ENCODE measurements at regions not wholly inside any gene's neighbourhood (a gene's known extent, or its start where the extent isn't known, plus 50 kb on each side); places are given as distances from the start of the nearest gene placed in this dataset.
"Not testable (repeated sequence)": the region's sequence is repeated elsewhere in the genome, so short reads cannot be mapped to it uniquely, and the experiment has no call there.

DNA sequence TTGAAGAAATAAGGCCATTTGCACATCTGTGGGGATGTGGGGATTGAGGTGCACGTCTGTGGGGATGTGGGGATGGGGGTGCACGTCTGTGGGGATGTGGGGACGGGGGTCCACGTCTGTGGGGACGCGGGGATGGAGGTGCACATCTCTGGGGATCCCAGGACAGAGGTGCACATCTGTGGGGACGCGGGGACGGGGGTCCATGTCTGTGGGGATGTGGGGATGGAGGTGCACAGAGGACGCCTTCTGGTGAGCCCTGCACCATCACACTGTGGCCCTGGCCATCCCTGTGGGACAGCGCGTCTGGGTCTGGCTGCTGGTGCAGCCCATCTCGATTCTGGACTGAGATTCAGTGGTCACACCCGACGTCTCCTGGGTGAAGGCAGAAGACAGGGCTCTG, 161.4 kb downstream of the LAT start:
- Histone ChIP-seq H3K4me3 (no peak overlapping the region), H3K9me3 (no peaks in the 10 kb centered on the region), H3K27ac (no peak overlapping the region), H3K9ac (ENCODE audit: low read depth in 2 of 2, low read length in 2 of 2) (no peak overlapping the region), H3K36me3 (no peaks in the 10 kb centered on the region), H3K4me1 (no peaks in the 10 kb centered on the region), H3K27me3 (no peaks in the 10 kb centered on the region)
- DNase-seq, result no peak
- intact Hi-C loops (cut with DNase I), result no loop called here
- TF ChIP-seq, protein P1, sequence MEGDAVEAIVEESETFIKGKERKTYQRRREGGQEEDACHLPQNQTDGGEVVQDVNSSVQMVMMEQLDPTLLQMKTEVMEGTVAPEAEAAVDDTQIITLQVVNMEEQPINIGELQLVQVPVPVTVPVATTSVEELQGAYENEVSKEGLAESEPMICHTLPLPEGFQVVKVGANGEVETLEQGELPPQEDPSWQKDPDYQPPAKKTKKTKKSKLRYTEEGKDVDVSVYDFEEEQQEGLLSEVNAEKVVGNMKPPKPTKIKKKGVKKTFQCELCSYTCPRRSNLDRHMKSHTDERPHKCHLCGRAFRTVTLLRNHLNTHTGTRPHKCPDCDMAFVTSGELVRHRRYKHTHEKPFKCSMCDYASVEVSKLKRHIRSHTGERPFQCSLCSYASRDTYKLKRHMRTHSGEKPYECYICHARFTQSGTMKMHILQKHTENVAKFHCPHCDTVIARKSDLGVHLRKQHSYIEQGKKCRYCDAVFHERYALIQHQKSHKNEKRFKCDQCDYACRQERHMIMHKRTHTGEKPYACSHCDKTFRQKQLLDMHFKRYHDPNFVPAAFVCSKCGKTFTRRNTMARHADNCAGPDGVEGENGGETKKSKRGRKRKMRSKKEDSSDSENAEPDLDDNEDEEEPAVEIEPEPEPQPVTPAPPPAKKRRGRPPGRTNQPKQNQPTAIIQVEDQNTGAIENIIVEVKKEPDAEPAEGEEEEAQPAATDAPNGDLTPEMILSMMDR (IDR thresholded peaks at IDR 0.05), result no peak

DNA sequence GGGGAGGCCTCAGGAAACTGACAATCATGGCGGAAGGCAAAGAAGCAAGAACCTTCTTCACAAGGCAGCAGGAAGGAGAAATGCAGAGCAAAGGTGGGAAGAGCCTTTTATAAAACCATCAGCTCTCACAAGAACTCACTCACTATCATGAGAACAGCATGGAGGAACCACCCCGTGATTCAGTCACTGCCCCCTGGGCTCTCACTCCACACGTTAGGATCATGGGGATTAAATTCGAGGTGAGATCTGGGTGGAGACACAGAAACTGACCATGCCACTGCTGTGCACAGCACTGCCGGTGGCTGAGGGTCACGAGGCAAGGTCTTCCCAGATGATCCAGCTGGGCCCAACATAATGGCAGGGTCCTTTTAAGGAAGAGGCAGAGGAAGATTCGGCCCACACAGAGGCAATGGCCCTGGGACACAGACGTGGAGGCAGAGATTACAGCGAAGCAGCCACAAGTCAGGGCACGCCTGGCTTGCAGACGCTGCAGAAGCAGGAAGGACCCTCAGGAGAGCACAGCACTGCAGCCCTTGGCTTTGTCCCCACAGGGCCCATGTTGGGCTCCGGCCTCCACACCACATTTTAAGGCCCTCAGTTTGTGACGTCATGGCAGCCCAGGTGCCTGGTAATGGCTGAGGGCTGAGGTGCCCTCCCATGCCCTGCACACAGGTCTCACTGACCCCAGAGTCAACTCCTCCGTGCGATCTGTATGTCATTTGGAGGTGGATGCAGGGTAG, 160.8 kb downstream of the LAT start:
- H3K27me3 ChIP-seq; H3K9ac ChIP-seq (ENCODE audit: low read depth in 2 of 2, low read length in 2 of 2); H3K27ac ChIP-seq; H3K9me3 ChIP-seq; intact Hi-C loops (cut with DNase I); H3K4me3 ChIP-seq; H3K36me3 ChIP-seq; DNase-seq; H3K4me1 ChIP-seq: not testable (repeated sequence)

DNA sequence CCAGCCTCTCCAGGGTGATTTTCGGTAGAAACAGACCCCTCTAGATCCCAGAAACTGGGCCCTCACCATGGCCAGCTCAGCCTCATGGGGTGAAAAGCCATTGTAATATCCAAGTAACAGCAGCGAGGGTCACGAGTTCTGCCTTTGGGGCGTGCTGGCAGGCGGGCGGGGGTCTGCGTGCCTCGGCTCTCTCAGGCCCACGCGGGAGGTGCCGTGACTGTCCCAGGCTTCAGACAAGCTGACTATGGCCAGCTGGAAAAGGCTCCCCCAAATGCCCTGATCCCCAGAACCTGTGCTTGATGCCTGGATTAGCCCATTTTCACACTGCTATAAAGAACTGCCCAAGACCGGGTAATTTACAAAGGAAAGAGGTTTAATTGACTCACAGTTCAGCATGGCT, 160.2 kb downstream of the LAT start:
- H3K27me3 ChIP-seq; H3K27ac ChIP-seq; H3K36me3 ChIP-seq; H3K9ac ChIP-seq (ENCODE audit: low read depth in 2 of 2, low read length in 2 of 2); H3K4me3 ChIP-seq; H3K4me1 ChIP-seq; intact Hi-C loops (cut with DNase I); H3K9me3 ChIP-seq; DNase-seq: not testable (repeated sequence)

DNA sequence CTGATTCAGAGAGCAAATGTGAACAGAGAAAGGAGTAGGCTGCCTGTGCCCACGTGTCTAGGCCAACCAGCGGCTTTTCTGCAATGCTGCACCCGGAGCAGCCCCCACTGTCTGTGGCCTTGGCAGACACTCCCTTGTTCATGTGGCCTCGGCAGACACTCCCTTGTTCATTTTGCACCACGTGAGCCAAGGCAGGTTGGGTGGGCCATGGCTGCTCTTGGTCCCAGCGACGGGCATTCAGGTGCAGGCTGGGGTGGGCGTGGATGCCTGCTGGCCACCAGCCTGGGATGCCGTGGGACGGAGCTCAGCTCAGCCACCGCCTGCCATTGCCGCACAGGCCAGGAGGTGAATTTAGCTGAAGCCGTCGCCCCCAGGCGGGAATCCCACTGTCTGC, 159.8 kb downstream of the LAT start:
- not testable (repeated sequence) for H3K9ac ChIP-seq (ENCODE audit: low read depth in 2 of 2, low read length in 2 of 2)

DNA sequence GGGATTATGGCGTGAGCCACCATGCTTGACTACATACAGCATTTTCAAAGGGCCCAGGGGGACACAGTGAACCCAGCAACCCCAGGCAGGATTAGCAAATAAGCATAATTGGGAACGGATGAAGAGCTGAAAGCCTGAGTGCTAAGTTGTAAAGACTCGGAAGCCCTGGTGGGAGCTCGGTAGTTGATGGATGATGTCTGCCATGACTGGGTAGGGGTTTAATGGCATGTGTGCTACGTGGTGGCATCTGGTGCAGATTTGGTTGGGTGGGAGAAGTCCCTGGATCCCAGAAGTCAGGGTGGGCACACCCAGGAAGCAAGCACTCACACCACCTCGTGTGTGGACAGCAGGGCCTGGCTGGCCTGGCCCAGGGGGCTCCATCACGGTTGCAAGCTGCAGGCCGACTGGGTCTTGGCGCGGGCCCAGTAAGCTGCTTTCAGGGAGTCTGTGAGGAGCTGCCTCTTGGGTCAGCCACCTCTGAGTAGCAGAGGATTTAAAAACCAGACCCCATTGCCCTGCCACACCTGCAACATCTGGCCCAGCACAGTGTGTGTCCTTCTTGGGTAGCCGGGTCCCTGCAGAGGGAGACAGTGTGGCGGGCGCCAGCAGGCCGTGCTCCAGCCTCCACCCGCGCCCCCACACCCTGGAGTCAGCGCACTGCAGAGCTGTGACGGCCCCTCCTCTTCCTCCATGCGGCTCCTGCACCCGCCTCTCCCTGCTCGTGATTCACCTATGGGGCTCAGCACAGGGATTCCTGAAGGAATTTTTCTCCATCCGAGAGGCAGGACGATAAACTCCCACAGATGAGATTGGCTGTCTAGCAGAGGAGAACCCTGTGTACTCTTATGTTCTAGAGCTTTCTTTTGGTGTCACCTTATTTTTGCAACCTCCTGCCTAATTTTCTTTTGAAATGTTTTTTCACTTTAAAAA, 159.2 kb downstream of the LAT start:
- H3K27me3 ChIP-seq; H3K27ac ChIP-seq; H3K9me3 ChIP-seq; DNase-seq; H3K4me1 ChIP-seq; H3K36me3 ChIP-seq; intact Hi-C loops (cut with DNase I); H3K9ac ChIP-seq (ENCODE audit: low read depth in 2 of 2, low read length in 2 of 2); H3K4me3 ChIP-seq: not testable (repeated sequence)

More for the DNA sequence above, 159.8 kb downstream of the LAT start:
- H3K4me3 ChIP-seq; DNase-seq; H3K9me3 ChIP-seq; H3K36me3 ChIP-seq; H3K27ac ChIP-seq; H3K4me1 ChIP-seq; H3K27me3 ChIP-seq; intact Hi-C loops (cut with DNase I): not testable (repeated sequence)

DNA sequence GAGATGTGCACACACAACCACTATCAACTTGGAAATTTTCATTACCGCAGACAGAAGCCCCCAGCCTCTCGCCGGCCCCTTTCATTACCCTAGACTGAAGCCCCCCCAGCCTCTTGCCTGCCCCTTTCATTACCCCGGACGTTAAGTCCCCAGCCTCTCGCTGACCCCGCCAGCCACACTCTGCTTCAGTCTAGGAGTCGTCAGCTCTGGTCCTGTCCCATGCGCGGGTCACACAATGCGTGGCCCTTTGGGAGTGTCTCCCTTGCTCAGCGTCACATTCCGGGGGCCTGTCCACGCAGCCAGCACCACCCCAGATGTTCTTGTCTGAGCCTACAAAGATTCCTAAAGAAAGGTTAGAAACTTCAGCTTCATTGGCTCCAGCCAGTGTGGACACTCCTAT, 157.7 kb downstream of the LAT start:
- H3K9ac ChIP-seq (ENCODE audit: low read depth in 2 of 2, low read length in 2 of 2); H3K4me1 ChIP-seq; H3K27me3 ChIP-seq; H3K9me3 ChIP-seq; H3K36me3 ChIP-seq; H3K27ac ChIP-seq; intact Hi-C loops (cut with DNase I); H3K4me3 ChIP-seq; DNase-seq: not testable (repeated sequence)

DNA sequence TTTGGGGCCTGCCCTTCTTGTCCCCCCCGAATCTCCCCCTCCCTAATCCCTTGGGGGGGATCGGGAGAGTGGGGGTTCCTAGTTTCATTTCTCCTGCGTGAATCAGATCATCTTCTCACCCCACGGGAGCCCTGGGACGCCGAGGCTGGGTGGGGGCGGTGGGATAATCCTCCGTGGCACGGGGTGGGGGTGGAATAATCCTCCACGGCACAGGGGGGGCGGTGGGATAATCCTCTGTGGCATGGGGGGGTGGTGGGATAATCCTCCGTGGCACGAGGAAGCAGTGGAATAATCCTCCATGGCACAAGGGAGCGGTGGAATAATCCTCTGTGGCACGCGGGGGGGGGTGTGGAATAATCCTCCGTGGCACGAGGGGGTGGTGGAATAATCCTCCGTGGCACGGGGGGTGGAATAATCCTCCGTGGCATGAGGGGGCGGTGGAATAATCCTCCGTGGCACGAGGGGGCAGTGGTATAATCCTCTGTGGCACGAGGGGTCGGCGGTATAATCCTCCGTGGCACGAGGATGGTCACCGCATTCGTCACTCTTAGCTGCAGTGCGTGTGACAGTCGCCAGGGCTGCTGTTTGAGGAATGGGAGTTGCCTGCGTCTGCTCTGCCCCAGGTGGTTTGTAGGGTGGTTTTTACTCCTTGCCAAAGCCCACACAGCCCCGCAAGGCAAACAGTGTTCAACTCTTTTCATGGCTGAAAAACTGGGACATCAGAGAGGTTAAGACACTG, 156.9 kb downstream of the LAT start:
- TF ChIP-seq, protein P1 (IDR thresholded peaks at IDR 0.05), result no peak
- Histone ChIP-seq H3K4me1 (no peaks in the 10 kb centered on the region), H3K4me3 (no peak overlapping the region), H3K36me3 (no peaks in the 10 kb centered on the region), H3K9ac (ENCODE audit: low read depth in 2 of 2, low read length in 2 of 2) (no peak overlapping the region), H3K9me3 (no peaks in the 10 kb centered on the region), H3K27me3 (no peaks in the 10 kb centered on the region), H3K27ac (no peak overlapping the region)
- no peak for DNase-seq
- intact Hi-C loops (cut with DNase I), result no loop called here

DNA sequence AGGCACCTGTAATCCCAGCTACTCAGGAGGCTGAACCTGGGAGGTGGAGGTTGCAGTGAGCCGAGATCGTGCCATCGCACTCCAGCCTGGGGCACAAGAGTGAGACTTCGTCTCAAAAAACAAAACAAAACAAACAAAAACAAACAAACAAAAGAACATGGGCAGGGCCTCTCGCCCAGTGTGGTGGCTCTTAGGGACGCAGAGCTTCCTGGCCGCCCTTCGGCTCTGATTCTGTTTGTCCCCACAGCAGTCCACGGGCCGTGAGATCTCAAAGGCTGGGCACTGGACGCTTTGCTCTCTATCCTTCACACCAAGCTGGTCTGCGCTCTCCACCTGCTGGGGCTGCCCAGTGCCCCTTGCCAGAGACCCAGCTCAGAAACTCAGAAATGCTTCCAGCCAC, 156.3 kb downstream of the LAT start:
- DNase-seq; H3K9me3 ChIP-seq; H3K36me3 ChIP-seq; H3K27ac ChIP-seq; intact Hi-C loops (cut with DNase I); H3K4me3 ChIP-seq; H3K9ac ChIP-seq (ENCODE audit: low read depth in 2 of 2, low read length in 2 of 2); H3K27me3 ChIP-seq; H3K4me1 ChIP-seq: not testable (repeated sequence)

DNA sequence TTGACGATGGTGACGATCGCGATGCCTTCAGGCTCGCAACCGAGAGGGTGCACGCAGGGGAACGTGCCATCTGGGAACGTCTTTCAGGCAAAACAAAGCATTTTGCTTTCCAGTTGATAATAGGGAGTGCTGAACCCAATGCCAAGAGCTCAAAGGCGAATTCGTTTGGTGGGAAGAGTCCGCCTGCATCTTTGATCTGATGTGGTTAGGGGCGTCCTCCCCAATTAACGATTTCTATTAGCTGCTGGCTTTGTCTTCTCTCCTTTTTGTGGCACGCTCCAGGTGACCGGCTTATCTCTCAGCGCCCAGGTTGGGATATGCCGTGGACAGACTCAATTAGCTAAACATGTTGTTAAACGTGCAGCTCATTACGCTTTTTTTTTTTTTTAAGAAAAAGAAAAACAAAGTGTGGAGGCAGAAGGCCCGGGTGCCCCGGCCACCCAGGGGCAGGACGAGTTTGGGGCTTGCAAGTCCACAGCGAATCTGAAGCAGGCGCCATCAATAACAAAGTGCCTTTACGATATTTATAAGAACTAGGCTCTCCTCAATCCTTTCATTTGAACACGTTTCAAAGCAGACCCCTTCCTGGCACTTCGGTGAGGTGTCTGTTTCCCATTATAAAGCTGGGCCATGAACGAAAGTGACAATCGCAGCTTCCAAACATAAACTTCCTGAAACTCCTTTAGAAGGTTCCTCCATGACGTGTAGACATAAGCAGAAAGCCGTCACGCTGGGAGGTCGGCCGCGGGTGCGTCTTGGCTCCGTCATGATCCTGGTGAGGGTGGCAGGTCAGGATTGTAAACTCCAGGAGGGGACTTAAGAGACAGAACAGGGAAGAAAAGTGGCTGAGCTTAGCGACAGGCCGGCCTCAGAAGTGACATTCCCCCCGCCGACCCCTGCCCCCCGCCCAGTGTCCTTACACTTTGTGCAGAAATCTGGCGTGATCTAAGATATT, 155.3 kb downstream of the LAT start:
- H3K4me3 ChIP-seq; H3K27me3 ChIP-seq; H3K9me3 ChIP-seq; DNase-seq; H3K36me3 ChIP-seq; H3K9ac ChIP-seq (ENCODE audit: low read depth in 2 of 2, low read length in 2 of 2); H3K27ac ChIP-seq; H3K4me1 ChIP-seq; intact Hi-C loops (cut with DNase I): not testable (repeated sequence)

Data from colonic mucosa (tissue), 4 donors.